LNCAP (cell line): ENCODE measurements at regions not wholly inside any gene's neighbourhood (a gene's known extent, or its start where the extent isn't known, plus 50 kb on each side); places are given as distances from the start of the nearest gene placed in this dataset.

ENCODE experiments used
- TF ChIP-seq, protein P1 (sequence below): fragments of 450-650 bp; IDR thresholded peaks from 2 replicates; pipeline ENCODE4 v1.5.1; 2017; ENCODE audit warnings: mild to moderate bottlenecking

GRCh38 chr12:25376985-25377384 lies 126.3 kb upstream of the KRAS start:
- TF ChIP-seq, protein P1, sequence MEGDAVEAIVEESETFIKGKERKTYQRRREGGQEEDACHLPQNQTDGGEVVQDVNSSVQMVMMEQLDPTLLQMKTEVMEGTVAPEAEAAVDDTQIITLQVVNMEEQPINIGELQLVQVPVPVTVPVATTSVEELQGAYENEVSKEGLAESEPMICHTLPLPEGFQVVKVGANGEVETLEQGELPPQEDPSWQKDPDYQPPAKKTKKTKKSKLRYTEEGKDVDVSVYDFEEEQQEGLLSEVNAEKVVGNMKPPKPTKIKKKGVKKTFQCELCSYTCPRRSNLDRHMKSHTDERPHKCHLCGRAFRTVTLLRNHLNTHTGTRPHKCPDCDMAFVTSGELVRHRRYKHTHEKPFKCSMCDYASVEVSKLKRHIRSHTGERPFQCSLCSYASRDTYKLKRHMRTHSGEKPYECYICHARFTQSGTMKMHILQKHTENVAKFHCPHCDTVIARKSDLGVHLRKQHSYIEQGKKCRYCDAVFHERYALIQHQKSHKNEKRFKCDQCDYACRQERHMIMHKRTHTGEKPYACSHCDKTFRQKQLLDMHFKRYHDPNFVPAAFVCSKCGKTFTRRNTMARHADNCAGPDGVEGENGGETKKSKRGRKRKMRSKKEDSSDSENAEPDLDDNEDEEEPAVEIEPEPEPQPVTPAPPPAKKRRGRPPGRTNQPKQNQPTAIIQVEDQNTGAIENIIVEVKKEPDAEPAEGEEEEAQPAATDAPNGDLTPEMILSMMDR = no peak

DNA sequence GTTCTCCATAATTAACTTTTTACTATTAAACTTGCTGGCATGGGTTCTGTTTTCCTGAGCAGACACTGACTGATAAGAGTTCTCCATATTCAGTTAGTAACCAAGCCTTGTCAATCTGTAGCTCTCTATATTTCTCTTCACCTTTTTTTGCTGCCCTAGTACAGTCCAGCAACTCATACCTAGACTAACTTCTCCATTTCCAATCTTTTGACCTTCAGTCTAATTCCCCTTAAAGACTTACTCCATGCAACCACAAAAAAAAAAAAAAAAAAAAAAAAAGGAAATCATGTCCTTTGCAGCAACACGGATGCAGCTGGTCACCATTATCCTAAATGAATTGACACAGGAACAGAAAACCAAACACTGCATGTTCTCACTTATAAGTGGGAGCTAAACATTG lies 125.7 kb upstream of the KRAS start:
- TF ChIP-seq, protein P1 = no peak

GRCh38 chr12:25372969-25373817 lies 122.5 kb upstream of the KRAS start:
- TF ChIP-seq, protein P1 = no peak

GRCh38 chr12:25372002-25372401 lies 121.3 kb upstream of the KRAS start:
- TF ChIP-seq, protein P1 = no peak

DNA sequence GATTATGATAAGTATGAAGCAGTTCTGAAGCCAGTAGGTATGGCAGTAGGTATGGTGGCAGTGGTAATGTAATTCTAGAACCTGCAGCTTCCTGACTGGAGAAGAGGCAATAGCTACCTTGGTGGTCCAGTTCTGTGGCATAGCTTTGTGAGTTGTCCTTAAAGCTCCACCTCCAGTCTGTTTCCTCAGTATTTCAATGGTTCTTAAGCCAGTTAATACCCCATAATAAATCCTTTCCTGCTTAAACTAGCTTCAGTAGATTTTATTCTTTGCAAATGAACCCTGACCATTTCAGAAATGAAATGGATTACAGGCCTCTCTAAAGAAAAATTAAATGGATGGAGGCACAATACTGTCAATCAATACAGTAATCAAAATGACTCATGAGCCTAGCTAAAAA lies 117.8 kb upstream of the KRAS start:
- TF ChIP-seq, protein P1 = no peak

GRCh38 chr12:25366122-25366521 lies 115.4 kb upstream of the KRAS start:
- TF ChIP-seq, protein P1 = no peak

GRCh38 chr12:25365340-25365730 lies 114.6 kb upstream of the KRAS start:
- TF ChIP-seq, protein P1 = no peak
